HG03066 (cell line): ENCODE measurements at regions not wholly inside any gene's neighbourhood (a gene's known extent, or its start where the extent isn't known, plus 50 kb on each side); places are given as distances from the start of the nearest gene placed in this dataset.
A peak's percentile ranks its signal among the peaks of the same experiment; 100 is the strongest.

Source experiments
- ATAC-seq: cut with Tn5 transposase; IDR thresholded peaks from one replicate; pipeline ENCODE4 v1.9.1; 2021; ENCODE audit warnings: low read depth; ENCODE audit not compliant: unreplicated experiment

DNA sequence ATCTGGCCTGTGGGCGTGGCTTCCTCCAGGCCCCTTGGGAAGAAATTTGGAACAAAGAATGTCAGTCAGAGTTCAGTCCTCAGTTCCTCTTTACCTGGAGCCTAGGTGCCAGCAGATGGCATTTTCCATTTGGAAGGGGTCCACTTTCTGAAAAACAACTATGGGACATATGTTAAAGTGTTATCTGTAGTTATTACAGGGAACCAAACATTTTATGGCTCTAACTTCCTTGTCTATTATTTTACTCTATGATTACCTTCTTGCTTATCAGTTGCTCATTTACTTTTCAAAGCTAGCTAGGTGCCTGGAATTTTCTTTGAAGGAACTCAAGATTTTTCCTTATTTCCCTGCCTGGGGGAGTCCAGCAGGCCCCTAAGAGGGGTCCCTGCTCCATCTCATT lies 159.8 kb upstream of the PUDP start:
- ATAC-seq = no peak

DNA sequence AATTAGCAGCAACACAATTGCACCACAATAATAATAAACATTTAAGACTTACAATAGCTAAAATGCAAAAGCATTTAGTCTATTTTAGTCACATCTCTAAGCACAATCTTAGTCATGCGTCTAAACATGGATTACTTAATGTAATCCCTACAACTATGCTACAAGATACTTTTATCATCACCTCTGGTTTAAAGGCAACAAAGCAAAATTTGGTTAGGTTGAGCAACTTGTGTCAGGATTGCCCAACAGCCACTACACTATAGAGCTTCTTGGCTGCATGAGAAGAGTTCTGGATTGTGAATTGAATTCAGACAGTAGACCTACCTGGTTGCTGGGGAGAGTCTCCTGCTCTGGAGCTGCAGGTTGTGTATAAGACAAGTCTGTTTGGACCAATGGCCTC lies 146.5 kb upstream of the PUDP start:
- no peak for ATAC-seq

- ATAC-seq = no peak
Measured at GRCh38 chrX:7286168-7286837, 138.3 kb upstream of the PUDP start.

DNA sequence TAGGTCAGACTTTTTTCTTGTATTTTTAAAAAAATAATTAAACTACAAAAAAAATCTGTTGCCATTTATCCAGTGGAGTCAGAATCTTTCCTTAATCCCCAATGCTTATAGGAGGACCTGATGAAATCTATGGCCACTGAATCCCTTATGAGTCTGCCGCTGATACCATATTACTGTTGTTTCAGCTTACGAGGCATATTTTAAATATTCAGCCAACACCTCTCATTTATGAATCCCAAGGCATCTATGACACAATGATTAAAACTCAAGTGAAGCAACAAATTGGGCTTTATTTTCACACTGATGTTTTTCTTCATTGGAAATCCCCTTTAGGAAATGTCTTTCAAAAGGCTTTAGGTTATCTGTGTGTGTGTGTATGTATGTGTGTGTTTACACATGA lies 137.8 kb upstream of the PUDP start:
- no peak for ATAC-seq

GRCh38 chrX:7283741-7284140 lies 135.8 kb upstream of the PUDP start:
- no peak for ATAC-seq

DNA sequence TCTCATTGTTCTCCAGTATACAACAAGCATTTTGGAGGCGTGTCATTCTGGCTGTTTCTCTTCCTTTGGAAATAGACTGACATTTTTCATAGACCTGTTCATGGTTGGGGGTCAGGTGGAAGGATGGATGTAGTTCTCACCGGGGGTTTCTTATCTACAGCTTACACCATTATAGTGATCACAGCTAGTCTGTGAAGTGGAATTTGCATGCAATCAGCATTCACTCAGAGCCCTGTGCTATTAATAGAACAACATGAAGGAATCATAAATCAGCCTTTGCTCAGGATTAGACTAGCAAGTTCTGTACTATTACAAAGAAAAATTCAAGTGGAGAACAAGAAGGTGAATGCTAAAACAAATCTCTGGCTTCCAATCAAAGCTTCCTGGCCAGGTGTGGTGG lies 132.6 kb upstream of the PUDP start:
- no peak for ATAC-seq

DNA sequence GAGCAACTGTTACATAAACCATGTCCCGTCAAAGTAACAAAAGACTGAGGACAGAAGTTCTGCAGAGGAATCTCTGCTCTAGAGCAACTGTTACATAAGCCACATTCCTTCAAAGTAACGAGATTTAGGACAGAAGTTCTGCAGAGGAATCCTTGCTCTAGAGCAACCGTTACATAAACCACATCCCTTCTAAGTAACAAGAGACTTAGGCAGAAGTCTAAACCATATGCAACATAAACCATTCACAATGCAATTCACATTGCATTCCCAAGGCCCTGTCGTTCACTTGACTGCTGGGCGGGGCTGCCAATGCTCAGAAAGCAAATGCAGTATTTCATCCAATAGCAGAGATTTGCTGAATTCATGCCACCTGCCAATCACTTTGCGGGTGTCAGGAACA lies 124.4 kb upstream of the PUDP start:
- ATAC-seq = no peak

DNA sequence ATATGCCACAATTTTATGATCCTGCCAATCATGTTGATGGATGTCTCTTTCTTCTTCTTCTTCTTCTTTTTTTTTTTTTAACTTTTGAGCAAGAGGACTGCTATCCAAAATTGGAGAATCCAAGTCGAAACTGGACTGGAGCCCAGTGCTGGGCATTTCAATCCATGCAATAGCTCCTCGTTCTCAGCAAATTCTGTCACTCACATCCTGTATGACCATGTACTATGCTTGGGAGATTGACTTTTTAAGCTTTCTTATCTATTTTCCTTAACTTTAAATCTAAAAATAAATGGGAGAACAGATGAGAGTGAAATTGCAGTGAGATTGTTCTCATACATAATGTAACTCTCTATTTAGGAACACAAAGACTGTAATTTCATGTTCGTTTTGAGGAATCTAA lies 123.0 kb upstream of the PUDP start:
- ATAC-seq = no peak

DNA sequence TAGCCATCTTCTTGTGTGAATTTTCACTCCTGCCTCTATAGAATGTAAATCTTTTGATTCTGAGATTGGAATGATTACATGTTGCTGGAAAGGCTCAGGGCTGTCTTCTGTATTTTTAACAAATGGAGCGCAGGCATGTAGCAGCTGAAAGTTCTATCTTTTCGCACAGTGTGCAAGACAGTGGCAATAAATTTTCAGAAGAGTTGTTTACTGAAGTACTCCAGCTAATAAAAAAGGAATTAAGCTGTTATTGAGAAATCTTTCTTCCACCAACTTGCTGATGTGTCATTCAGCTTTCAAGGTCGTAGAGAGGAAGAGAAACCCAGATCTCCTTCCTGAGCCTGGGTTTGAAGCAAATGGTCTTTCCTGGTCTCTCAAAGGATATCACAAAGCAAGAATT lies 122.0 kb upstream of the PUDP start:
- no peak for ATAC-seq

GRCh38 chrX:7269589-7269988 lies 121.6 kb upstream of the PUDP start:
- no peak for ATAC-seq

- no peak for ATAC-seq
Measured at GRCh38 chrX:7266288-7266687, 118.3 kb upstream of the PUDP start.

GRCh38 chrX:7264399-7264798 lies 116.4 kb upstream of the PUDP start:
- peak; percentile 46 for ATAC-seq

DNA sequence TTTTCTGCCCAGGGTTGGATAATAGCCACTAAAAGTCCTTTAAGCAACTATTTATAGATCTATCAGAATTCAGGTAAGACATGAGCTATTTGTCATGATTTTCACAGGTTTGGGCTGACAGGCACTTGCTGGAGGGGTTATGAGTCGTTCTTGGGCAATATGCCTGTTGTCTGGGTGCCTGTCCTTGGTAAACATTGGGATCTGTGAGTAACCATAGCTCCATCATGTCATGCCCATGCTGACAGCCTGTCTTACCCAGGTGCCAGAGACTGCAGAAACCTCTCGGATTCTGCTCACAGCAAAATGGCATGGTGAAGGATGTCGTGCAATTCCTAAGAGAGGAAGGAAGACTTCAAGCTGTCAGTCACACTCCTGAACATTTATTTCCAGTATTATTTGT lies 116.0 kb upstream of the PUDP start:
- no peak for ATAC-seq

- ATAC-seq = no peak
Measured at GRCh38 chrX:7263330-7263729, 115.4 kb upstream of the PUDP start.

- no peak for ATAC-seq
Measured at GRCh38 chrX:7262551-7262950, 114.6 kb upstream of the PUDP start.

DNA sequence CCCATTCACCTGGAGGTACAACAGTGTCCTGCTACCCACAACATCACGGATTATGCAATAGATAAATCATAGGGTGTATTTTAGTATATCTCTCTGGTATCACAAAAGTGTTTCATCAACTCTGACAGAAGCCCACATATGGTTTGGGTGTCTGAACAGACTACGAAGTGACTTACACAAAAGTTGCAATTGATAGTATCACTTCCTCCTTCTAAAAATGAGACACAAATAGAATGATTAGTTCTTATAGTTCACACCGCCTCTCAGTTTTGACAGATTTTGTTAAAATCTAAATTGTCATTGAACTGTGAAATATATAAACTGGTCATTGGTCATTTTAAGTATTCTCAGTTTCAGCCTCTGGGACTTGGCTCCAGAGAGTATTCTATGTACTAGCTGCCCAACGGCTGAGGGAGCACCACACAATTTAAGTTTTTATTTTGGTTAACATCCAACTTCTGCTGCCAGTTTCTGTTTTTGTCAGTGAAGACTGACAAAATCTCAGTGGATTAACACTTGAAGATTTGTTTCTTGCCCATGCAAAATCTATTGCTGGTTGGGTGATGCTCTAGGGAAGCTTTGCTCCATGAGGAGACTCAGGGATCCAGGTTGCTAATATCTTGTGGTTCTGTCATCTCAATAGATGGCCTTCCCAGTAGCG lies 113.8 kb upstream of the PUDP start:
- ATAC-seq = peak; percentile 88

DNA sequence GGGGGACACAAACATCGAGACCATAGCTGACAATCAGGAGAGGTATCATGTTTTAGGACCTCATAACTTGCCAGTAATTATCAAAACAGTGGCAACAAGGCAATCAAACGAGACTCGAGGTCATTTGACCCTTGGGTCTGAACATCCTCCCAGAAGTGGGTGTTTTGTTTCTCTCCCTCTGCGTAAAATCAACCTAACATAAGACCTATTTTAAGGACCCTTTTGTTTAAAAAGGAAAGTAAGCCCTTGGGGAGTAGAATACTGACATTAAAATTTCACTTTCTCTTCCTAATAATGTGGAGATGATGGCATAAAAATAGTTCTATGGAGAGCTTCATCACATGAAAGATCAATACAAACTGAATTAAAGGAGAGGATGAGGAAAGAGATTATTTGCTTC lies 106.2 kb upstream of the PUDP start:
- ATAC-seq = no peak

- ATAC-seq = no peak
Measured at GRCh38 chrX:7253565-7253964, 105.6 kb upstream of the PUDP start.

DNA sequence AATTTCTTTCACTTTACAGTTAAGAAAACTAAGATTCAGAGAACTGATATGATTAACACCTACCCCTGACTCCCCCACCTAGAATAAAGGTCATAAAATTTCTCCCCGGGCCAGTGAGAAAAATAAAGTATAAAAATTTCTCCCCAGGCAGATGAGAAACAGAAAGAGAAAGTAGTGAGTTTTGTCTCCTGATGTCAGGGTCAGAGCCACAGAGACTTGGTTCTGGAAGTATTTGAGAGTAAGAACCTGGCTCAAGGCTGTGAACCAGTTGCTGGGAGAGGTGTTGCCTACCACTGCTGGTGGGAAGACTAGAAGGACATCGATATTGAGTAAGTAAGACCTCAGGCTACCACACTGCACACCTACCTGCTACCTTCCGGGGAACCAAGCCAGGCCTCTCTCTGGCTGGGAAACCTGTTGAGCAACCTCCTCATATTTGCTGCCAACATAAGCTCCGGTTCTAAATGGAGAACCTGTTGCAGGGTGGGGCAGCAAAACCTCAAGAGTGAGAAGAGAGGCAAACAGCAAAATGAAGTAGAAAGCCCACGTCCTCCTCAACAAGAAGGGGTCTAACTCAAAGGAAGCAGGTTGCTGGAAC lies 104.2 kb upstream of the PUDP start:
- ATAC-seq = peak; percentile 67

DNA sequence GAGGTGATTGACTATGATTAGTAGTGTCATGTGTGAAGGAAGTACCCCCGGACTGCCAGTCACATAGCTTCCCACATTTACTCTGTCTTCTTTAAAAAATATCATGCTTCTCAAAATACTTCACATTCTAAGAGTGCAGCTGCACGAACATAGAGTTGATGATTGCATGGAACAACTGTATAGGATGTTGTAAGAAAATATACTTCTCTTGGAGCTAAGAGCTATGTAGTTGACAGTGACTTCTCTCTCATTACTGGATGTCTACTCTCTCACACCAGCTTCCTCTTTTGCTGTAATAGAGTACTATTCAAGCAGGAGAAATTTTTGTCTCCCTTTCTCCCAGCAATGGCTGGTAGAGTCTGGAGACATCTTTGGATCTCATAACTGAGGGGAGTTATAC lies 99.4 kb upstream of the PUDP start:
- ATAC-seq = no peak

DNA sequence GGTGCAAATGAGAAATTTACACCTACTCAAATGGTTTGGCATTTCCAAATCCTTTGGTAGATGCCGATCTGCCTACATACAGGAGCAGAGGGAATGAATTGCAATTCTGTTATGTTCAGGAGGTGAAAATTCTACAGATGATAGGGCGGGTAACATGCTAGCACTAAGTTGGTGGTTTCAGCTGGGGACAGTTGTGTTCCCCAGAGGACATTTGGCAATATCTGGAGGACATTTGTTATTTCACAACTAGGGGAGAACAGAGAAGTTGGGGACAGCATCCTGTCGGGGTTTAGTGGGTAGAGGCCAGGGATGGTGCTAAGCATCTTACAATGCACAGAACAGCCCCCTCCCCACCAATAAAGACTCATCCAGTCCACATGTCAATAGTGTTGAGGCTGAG lies 96.5 kb upstream of the PUDP start:
- ATAC-seq = no peak

DNA sequence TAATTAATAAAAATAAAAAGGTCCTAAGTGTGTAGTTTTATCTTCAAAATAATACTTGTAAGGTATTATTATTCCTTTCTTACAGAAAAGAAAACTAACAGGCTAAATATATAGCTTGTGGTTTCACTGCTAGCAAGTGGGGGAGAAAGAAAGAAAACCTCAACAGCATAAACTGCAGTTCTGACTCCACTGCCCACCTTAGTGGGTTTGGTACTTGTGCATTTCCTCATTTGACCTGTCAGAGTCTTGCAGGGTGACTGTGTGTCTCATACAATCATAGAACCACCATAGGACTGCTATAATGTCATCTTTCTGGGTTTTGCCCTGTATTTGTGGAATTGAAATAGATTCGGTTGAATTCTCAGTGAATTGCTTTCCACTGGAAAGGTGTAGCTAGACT lies 94.7 kb upstream of the PUDP start:
- ATAC-seq = peak; percentile 95
